Thyroid gland (tissue), 4 donors: ENCODE measurements at regions not wholly inside any gene's neighbourhood (a gene's known extent, or its start where the extent isn't known, plus 50 kb on each side); places are given as distances from the start of the nearest gene placed in this dataset.

Experiments used
- POLR2A ChIP-seq, 2 donors: fragments of 450-650 bp; IDR thresholded peaks; one replicate each; pipeline ENCODE4 v1.6.1; 2017; ENCODE audit warnings: antibody characterized with exemption in 2 of 2, mild to moderate bottlenecking in 2 of 2, moderate library complexity in 1 of 2
- TF ChIP-seq, protein P1 (sequence below), 6 experiments: fragments of 200-600 bp in 3 of 6; fragments of 450-650 bp in 3 of 6; sonication (generic) in 3 of 6; IDR thresholded peaks; one replicate each; pipeline ENCODE4 v1.5.1; 2016 to 2019; ENCODE audit warnings: antibody characterized with exemption in 6 of 6, mild to moderate bottlenecking in 2 of 6, inconsistent platforms in 1 of 6, moderate library complexity in 1 of 6

DNA sequence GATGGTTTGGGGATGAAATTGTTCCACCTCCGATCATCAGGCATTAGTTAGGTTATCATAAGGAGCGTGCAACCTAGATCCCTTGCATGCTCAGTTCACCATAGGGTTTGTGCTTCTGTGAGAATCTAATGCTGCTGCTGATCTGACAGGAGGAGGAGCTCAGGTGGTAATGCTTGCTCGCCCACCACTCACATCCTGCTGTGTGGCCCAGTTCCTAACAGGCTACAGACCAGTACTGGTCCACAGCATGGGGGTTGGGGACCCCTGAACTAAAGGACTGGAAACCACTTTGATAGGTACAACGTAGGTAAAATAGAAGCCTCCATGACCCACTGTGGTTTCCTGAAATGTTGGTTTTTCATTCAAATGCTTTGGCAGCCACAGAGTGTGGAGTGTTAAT lies 109.3 kb upstream of the PROKR2 start:
- TF ChIP-seq, protein P1, sequence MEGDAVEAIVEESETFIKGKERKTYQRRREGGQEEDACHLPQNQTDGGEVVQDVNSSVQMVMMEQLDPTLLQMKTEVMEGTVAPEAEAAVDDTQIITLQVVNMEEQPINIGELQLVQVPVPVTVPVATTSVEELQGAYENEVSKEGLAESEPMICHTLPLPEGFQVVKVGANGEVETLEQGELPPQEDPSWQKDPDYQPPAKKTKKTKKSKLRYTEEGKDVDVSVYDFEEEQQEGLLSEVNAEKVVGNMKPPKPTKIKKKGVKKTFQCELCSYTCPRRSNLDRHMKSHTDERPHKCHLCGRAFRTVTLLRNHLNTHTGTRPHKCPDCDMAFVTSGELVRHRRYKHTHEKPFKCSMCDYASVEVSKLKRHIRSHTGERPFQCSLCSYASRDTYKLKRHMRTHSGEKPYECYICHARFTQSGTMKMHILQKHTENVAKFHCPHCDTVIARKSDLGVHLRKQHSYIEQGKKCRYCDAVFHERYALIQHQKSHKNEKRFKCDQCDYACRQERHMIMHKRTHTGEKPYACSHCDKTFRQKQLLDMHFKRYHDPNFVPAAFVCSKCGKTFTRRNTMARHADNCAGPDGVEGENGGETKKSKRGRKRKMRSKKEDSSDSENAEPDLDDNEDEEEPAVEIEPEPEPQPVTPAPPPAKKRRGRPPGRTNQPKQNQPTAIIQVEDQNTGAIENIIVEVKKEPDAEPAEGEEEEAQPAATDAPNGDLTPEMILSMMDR (IDR thresholded peaks at IDR 0.05), result no peak
- TF ChIP-seq POLR2A (IDR thresholded peaks at IDR 0.05), result no peak
